ENCODE measurements at regions not wholly inside any gene's neighbourhood (a gene's known extent, or its start where the extent isn't known, plus 50 kb on each side); places are given as distances from the start of the nearest gene placed in this dataset.
"Not testable (repeated sequence)": the region's sequence is repeated elsewhere in the genome, so short reads cannot be mapped to it uniquely, and the experiment has no call there.

DNA sequence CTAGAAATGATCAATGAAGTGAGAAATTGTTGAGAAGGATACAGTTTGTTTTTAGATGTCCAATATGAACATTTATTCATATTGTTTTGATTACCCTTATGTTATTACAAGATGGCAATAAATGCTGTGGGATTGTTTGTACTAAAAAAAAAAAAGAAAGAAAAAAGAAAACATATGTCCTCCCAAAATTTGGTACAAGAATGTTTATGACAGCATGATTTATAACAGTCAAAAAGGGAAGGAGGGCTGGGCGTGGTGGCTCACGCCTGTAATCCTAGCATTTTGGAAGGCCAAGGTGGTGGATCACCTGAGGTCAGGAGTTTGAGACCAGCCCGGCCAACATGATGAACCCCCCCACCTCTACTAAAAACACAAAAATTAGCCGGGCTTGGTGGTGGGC, 78.5 kb upstream of the ID2 start:
- TF ChIP-seq, protein P1, sequence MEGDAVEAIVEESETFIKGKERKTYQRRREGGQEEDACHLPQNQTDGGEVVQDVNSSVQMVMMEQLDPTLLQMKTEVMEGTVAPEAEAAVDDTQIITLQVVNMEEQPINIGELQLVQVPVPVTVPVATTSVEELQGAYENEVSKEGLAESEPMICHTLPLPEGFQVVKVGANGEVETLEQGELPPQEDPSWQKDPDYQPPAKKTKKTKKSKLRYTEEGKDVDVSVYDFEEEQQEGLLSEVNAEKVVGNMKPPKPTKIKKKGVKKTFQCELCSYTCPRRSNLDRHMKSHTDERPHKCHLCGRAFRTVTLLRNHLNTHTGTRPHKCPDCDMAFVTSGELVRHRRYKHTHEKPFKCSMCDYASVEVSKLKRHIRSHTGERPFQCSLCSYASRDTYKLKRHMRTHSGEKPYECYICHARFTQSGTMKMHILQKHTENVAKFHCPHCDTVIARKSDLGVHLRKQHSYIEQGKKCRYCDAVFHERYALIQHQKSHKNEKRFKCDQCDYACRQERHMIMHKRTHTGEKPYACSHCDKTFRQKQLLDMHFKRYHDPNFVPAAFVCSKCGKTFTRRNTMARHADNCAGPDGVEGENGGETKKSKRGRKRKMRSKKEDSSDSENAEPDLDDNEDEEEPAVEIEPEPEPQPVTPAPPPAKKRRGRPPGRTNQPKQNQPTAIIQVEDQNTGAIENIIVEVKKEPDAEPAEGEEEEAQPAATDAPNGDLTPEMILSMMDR (IDR thresholded peaks at IDR 0.05), result not testable (repeated sequence)
- not testable (repeated sequence) for TF ChIP-seq POLR2A (IDR thresholded peaks at IDR 0.05)
